Head of caudate nucleus (tissue), 42 donors: ENCODE measurements at regions not wholly inside any gene's neighbourhood (a gene's known extent, or its start where the extent isn't known, plus 50 kb on each side); places are given as distances from the start of the nearest gene placed in this dataset.
"Not testable (repeated sequence)": the region's sequence is repeated elsewhere in the genome, so short reads cannot be mapped to it uniquely, and the experiment has no call there.

Experiments
- DNase-seq, 42 donors: peaks; one replicate each; pipeline versions ENCODE4 v3.0.0 to v3.0.0-alpha.2; 2020 to 2021; ENCODE audit warnings: mixed read lengths in 7 of 42
- intact Hi-C: fragments of 100-400 bp; cut with DNase I; formaldehyde crosslinking; loops from one replicate; pipeline ENCODE4 v1.15.0; 2022

GRCh38 chr14:48580692-48581091, 905.3 kb upstream of the MDGA2 start:
- intact Hi-C loops = no loop called here

DNA sequence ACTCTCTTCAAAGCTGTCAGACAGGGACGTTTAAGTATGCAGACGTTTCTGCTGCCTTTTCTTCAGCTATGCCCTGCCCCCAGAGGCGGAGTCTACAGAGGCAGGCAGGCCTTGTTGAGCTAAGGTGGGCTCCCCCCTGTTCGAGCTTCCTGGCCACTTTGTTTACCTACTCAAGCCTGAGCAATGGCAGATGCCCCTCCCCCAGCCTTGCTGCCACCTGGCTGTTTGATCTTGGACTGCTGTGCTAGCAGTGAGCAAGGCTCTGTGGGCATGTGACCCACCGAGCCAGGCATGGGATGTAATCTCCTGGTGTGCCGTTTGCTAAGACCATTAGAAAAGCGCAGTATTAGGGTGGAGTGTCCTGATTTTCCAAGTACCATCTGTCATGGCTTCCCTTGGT, 900.4 kb upstream of the MDGA2 start:
- intact Hi-C loops = no loop called here
- no peak for DNase-seq

More at GRCh38 chr14:48580692-48581091, 905.3 kb upstream of the MDGA2 start:
- DNase-seq = no peak

GRCh38 chr14:48568688-48569087, 893.3 kb upstream of the MDGA2 start:
- DNase-seq = no peak
- intact Hi-C loops = no loop called here

DNA sequence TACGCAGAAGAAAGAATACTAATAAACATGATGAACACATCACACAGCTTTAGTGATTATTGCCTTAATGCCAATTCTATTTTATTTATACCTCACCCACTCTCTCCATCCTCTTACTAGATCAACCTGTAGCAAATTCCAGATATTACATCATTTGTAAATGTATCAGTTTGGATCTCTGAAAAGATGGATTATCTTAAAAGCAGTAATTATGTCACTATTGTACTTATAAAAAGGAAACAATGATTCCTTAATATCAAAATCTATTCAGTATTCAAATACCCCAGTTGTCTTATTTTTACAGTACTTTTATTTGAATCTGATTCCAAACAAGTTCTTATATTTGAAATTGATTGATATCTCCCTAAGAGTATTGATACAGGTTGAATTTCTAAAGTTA, 892.8 kb upstream of the MDGA2 start:
- DNase-seq = no peak
- intact Hi-C loops = no loop called here

DNA sequence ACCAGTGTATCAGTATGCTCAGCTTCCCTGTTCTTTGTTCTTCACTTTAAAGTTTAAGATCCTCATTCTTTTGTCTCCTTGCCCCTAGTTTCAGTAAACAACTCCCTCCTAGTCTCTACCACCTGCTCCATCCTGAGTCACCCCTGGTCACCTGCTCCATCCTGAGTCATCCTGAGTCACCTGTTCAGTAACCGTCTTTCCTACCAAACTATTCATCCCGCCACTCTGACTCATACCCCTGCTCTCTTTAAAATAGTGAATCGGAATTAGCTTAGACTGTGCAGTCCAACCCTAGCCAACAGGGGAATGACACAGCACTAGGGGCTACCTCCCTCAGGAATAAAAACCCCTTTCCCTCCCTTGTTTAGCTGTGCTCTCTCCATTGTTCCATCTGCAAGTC, 888.1 kb upstream of the MDGA2 start:
- DNase-seq = peak in 37 of 42 donors; percentile 1 to 73 (median 38)
- intact Hi-C loops = no loop called here

GRCh38 chr14:48561438-48561837, 886.0 kb upstream of the MDGA2 start:
- intact Hi-C loops = not testable (repeated sequence)

GRCh38 chr14:48560421-48560820, 885.0 kb upstream of the MDGA2 start:
- intact Hi-C loops = no loop called here
- no peak for DNase-seq

More at GRCh38 chr14:48561438-48561837, 886.0 kb upstream of the MDGA2 start:
- DNase-seq = not testable (repeated sequence)

DNA sequence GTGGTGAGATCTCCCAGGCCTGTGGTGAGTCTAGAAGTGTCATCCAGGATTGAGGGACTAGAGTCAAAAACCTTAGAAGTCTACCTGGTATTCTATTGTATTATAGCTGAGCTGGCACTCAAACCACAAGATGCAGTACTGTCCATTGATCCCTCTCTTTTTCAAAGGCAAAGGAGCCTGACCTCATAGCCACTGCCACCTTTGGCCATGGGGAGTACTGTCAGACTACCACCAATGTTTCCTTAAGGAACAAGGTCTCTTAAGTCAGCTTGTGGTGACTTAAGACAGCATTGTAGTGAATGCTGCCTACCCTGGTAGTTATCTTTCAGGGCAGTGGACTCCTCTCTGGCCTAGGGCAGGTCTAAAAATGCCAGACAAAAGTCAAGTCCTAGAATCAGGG, 878.0 kb upstream of the MDGA2 start:
- DNase-seq = no peak
- intact Hi-C loops = no loop called here

DNA sequence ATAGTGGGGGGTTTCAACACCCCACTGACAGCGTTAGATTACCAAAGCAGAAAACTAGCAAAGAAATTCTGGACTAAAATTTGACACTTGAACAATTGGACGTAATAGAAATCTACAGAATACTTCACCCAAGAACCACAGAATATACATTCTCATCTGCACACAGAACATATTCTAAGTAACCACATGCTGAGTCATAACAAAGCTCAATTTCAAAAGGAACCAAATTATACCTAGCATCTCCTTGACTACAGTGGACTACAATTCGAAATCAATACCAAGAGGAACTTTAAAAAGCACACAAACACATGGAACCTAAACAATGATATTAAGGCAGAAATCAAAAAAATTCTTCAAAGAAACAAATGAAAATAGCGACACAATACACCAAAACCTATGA, 871.6 kb upstream of the MDGA2 start:
- intact Hi-C loops = no loop called here
- no peak for DNase-seq

DNA sequence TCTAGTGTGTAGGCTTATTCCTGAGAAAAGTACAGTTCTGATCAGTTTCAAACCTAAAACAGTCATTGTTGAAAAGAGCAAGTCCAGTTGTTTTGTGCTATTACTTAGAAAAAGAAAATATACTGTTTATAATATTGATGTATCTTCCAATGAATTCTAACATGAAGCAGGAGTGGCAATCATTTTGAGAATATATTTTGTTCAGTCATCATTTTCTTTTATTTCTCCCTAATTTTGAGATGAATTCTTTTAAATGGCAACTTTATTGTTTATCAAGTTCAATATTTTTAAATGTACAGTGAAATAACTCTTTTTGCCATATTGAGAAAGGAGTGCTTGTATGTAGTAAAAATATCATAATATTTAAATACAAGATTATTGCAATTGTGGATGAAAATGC, 862.2 kb upstream of the MDGA2 start:
- intact Hi-C loops = no loop called here
- no peak for DNase-seq

GRCh38 chr14:48536318-48536717, 860.9 kb upstream of the MDGA2 start:
- no peak for DNase-seq
- intact Hi-C loops = no loop called here

- intact Hi-C loops = no loop called here
- DNase-seq = no peak
Measured at GRCh38 chr14:48527832-48528231, 852.4 kb upstream of the MDGA2 start.

- no peak for DNase-seq
Measured at GRCh38 chr14:48526307-48526706, 850.9 kb upstream of the MDGA2 start.

GRCh38 chr14:48504921-48505320, 829.5 kb upstream of the MDGA2 start:
- intact Hi-C loops = no loop called here
- DNase-seq = no peak

More at GRCh38 chr14:48526307-48526706, 850.9 kb upstream of the MDGA2 start:
- intact Hi-C loops = no loop called here

DNA sequence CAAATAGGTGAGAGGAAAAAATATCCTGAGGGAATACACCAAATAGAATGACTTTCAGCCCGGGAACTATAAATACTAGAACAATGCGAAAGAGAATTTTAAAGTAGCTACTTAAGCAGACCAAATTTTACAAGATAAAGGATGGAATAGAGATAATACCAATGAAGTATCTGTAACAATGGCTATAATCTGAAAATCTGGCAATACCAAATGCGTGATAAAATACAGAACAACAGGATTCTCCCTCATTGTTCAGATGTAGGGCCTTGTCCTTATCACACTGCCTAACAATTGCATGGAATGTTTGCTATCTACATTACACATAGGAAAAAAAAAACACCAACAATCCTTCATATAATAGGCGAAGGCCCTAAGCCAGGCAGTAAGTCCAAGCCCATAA, 815.4 kb upstream of the MDGA2 start:
- intact Hi-C loops = no loop called here
- DNase-seq = no peak

DNA sequence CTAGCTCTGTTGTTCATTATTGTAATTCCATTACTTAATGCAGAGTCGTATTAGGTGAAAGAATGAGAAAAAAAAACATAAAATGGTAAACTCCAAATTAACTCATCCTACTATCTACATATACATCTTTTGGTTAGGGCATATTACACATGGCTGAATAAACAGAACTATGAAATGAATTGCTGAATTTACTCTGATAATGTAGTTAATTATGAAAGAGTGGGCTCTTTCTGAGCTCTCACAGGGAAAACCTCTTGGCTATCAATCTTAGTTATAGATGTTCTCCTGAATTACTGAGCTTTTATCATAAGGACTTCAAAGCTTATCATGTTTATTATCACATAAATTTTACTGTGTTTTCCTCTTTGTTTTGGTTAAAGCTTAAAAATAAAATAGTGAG, 798.5 kb upstream of the MDGA2 start:
- intact Hi-C loops = no loop called here
- no peak for DNase-seq

DNA sequence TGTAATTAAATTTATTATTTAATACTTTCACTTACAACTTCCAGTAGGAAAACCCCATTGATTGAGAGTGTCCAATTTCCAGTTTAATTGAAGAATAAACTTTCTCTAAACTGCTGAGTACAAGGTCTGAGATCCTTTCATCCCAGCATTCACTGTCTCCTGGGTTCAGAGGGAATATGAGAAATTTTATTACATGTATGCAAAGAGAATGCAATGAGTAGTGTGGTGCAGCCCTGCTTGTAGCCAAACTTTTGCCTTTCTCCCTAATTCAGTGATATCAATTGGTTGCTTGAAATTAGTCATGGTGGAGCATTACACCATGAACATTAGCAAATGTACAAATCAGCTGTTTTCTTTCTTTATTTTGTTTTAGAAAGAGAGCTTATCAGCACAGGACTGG, 780.6 kb upstream of the MDGA2 start:
- intact Hi-C loops = no loop called here
- DNase-seq = no peak

DNA sequence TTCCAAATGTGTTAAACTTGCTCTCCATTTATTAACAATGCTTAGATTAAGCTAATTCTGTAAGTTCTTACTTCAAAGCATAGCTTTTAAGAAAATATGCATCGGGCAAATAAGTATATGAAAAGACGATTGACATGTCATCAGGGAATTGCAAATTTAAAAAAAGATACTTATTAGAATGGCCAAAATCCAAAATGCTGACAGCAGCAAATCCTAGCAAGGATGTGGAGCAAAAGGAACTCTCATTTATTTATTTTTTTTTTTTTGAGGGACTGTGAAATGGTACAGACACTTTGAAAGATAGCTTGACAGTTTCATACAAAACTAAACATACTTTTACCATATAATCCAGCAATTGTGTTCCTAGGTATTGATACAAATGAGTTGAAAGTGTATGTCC, 779.5 kb upstream of the MDGA2 start:
- intact Hi-C loops = no loop called here
- no peak for DNase-seq

GRCh38 chr14:48452437-48452995, 777.1 kb upstream of the MDGA2 start:
- peak in 1 of 42 donors; percentile 10 for DNase-seq
- intact Hi-C loops = no loop called here

DNA sequence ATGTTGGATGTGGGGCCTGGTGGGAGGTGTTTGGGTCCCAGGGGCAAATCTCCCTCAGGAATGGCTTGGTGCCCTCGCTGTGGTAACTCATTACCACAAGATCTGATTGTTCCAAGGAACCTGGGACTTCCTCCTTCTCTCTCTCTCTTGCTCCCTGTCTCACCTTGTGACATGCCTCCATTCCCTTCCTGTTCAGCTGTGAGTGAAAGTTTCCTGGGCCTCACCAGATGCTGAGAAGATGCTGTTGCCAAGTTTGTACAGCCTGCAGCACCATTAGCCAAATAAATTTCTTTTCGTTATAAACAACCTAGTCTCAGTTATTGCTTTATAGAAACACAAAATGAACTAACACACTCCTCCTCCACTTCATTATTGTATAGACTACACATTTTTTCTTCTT, 759.8 kb upstream of the MDGA2 start:
- no peak for DNase-seq
- intact Hi-C loops = no loop called here

DNA sequence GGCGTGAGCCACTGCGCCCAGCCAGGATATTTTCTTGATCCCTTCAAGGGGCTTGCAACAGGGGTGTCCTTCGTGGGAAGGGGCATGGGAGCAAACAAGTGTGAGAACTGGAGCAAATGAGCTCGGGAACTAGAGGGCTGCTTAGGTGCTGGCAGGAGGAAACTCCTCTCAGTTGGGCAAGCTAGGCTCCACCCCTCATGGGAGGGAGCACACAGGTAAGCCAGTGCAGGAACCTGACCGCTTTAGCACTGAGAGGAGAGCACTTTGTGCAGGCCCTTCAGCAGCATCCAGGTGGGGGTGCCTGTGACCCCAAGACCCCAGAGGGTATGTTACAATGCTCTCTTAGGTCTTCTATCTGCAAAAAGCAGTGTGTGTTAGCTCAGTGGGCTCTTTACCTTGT, 755.4 kb upstream of the MDGA2 start:
- intact Hi-C loops = no loop called here
- DNase-seq = no peak

DNA sequence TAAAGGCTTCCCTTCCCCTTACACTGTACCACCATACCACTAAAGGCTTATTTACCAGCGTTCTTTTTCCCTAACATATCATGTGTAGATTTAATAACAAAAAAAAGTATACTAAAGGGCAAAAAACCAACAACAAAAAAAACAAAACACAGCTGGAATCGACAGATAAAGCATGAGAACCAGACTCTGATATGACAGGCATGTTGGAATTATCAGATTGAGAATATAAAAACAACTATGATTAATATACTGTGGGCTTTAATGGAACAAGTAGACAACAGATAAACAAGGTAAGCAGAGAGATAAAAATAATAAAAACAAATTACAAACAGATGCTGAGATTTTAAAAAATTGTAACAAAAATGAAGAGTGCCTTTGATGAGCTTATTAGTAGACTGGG, 754.1 kb upstream of the MDGA2 start:
- no peak for DNase-seq
- intact Hi-C loops = no loop called here
